MM.1S (cell line): ENCODE measurements at regions not wholly inside any gene's neighbourhood (a gene's known extent, or its start where the extent isn't known, plus 50 kb on each side); places are given as distances from the start of the nearest gene placed in this dataset.

ENCODE experiments used
- DNase-seq: peaks from one replicate; pipeline ENCODE4 v3.0.0-alpha.2; 2015
- H2AFZ ChIP-seq: fragments of 300-600 bp; sonication (generic); 2 replicates; pipeline ENCODE4 v1.6.0; 2016; ENCODE audit warnings: antibody characterized with exemption, low read length
- H3F3A ChIP-seq: fragments of 300-600 bp; sonication (generic); 2 replicates; pipeline ENCODE4 v1.6.1; 2016; ENCODE audit warnings: mild to moderate bottlenecking, antibody characterized with exemption, low read length, moderate library complexity, mixed read lengths; ENCODE audit not compliant: insufficient read depth
- H3K27ac ChIP-seq: fragments of 300-600 bp; sonication (generic); 2 replicates; pipeline ENCODE4 v1.5.1; 2016; ENCODE audit warnings: mild to moderate bottlenecking, low read length
- H3K27me3 ChIP-seq: fragments of 300-600 bp; sonication (generic); replicated peaks from 2 replicates; pipeline ENCODE4 v1.6.0; 2016; ENCODE audit warnings: low read length; ENCODE audit not compliant: insufficient read depth
- H3K36me3 ChIP-seq: fragments of 300-600 bp; sonication (generic); replicated peaks from 2 replicates; pipeline ENCODE4 v1.6.1; 2016; ENCODE audit warnings: mild to moderate bottlenecking, low read length, mixed read lengths; ENCODE audit not compliant: insufficient read depth
- H3K4me1 ChIP-seq: fragments of 300-600 bp; sonication (generic); 2 replicates; pipeline ENCODE4 v1.6.1; 2016; ENCODE audit warnings: low read length, mixed read lengths
- H3K4me2 ChIP-seq: fragments of 300-600 bp; sonication (generic); 2 replicates; pipeline ENCODE4 v1.6.0; 2016; ENCODE audit warnings: low read depth, low read length
- H3K4me3 ChIP-seq: fragments of 300-600 bp; sonication (generic); 2 replicates; pipeline ENCODE4 v1.5.1; 2016; ENCODE audit warnings: low read length, mixed read lengths
- H3K79me2 ChIP-seq: fragments of 300-600 bp; sonication (generic); 2 replicates; pipeline ENCODE4 v1.6.1; 2016; ENCODE audit warnings: mixed run types, low read length, mixed read lengths
- H3K9ac ChIP-seq: fragments of 300-600 bp; sonication (generic); 2 replicates; pipeline ENCODE4 v1.6.1; 2016; ENCODE audit warnings: low read length, mixed read lengths
- H3K9me2 ChIP-seq: fragments of 300-600 bp; sonication (generic); replicated peaks from 2 replicates; pipeline ENCODE4 v1.6.1; 2016; ENCODE audit warnings: mild to moderate bottlenecking, low read length, mixed read lengths; ENCODE audit not compliant: insufficient read depth
- H3K9me3 ChIP-seq: fragments of 300-600 bp; sonication (generic); replicated peaks from 2 replicates; pipeline ENCODE4 v1.6.1; 2016; ENCODE audit warnings: mild to moderate bottlenecking, low read length, mixed read lengths; ENCODE audit not compliant: insufficient read depth
- H4K20me1 ChIP-seq: fragments of 300-600 bp; sonication (generic); 2 replicates; pipeline ENCODE4 v1.6.1; 2016; ENCODE audit warnings: mild to moderate bottlenecking, low read length, moderate library complexity, mixed read lengths; ENCODE audit not compliant: insufficient read depth
- CTCF ChIP-seq: fragments of 300-600 bp; sonication (generic); IDR thresholded peaks from 2 replicates; pipeline ENCODE4 v1.5.1; 2016; ENCODE audit warnings: antibody characterized with exemption, low read length, mixed read lengths
- EZH2 ChIP-seq: fragments of 300-600 bp; sonication (generic); optimal IDR thresholded peaks from 2 replicates; pipeline ENCODE3; 2017; ENCODE audit warnings: low read depth, mild to moderate bottlenecking, antibody characterized with exemption, low read length, mixed read lengths
- EZH2phosphoT487 ChIP-seq: fragments of 300-600 bp; sonication (generic); IDR thresholded peaks from 2 replicates; pipeline ENCODE4 v1.6.1; 2018; ENCODE audit warnings: antibody characterized with exemption, low read length

GRCh38 chr14:98341211-98341610 lies 930.8 kb downstream of the BCL11B start:
- Histone ChIP-seq H3K9me2 (no peaks in the 10 kb centered on the region), H2AFZ (no peak overlapping the region), H3K9ac (no peak overlapping the region), H3K4me2 (no peak overlapping the region), H3K4me3 (no peak overlapping the region), H4K20me1 (no peaks in the 10 kb centered on the region), H3K36me3 (no peaks in the 10 kb centered on the region), H3K4me1 (no peaks in the 10 kb centered on the region), H3F3A (no peaks in the 10 kb centered on the region), H3K9me3 (no peaks in the 10 kb centered on the region), H3K27me3 (no peaks in the 10 kb centered on the region), H3K27ac (no peak overlapping the region), H3K79me2 (no peaks in the 10 kb centered on the region)
- DNase-seq: no peak
- no peak for TF ChIP-seq EZH2
- TF ChIP-seq CTCF: no peak
- no peak for TF ChIP-seq EZH2phosphoT487

GRCh38 chr14:98345161-98345560 lies 926.8 kb downstream of the BCL11B start:
- no peaks in the 10 kb centered on the region for H3K9me3 ChIP-seq
- H3K27ac ChIP-seq: no peak overlapping the region
- no peaks in the 10 kb centered on the region for H4K20me1 ChIP-seq
- TF ChIP-seq CTCF (no peak), EZH2 (no peak), EZH2phosphoT487 (no peak)
- no peaks in the 10 kb centered on the region for H3K79me2 ChIP-seq
- no peaks in the 10 kb centered on the region for H3K9me2 ChIP-seq
- no peak for DNase-seq
- no peak overlapping the region for H2AFZ ChIP-seq
- H3K4me2 ChIP-seq: no peak overlapping the region
- H3F3A ChIP-seq: no peaks in the 10 kb centered on the region
- H3K4me3 ChIP-seq: no peak overlapping the region
- H3K36me3 ChIP-seq: no peaks in the 10 kb centered on the region
- no peak overlapping the region for H3K9ac ChIP-seq
- no peaks in the 10 kb centered on the region for H3K27me3 ChIP-seq
- no peaks in the 10 kb centered on the region for H3K4me1 ChIP-seq

GRCh38 chr14:98347686-98348085 lies 924.3 kb downstream of the BCL11B start:
- H2AFZ ChIP-seq: no peak overlapping the region
- H3K4me2 ChIP-seq: no peak overlapping the region
- no peaks in the 10 kb centered on the region for H3K27me3 ChIP-seq
- no peaks in the 10 kb centered on the region for H3K79me2 ChIP-seq
- H3K9me2 ChIP-seq: no peaks in the 10 kb centered on the region
- TF ChIP-seq CTCF (no peak), EZH2 (no peak)
- no peaks in the 10 kb centered on the region for H3K9me3 ChIP-seq
- no peaks in the 10 kb centered on the region for H3F3A ChIP-seq
- no peaks in the 10 kb centered on the region for H3K4me1 ChIP-seq
- no peak overlapping the region for H3K4me3 ChIP-seq
- no peaks in the 10 kb centered on the region for H4K20me1 ChIP-seq
- no peak for DNase-seq
- H3K9ac ChIP-seq: no peak overlapping the region
- H3K36me3 ChIP-seq: no peaks in the 10 kb centered on the region
- no peak overlapping the region for H3K27ac ChIP-seq
